Right lung (tissue), 2 donors: ENCODE measurements at regions not wholly inside any gene's neighbourhood (a gene's known extent, or its start where the extent isn't known, plus 50 kb on each side); places are given as distances from the start of the nearest gene placed in this dataset.

ENCODE experiments used
- DNase-seq, 2 donors: peaks; one replicate each; pipeline ENCODE4 v3.0.0-alpha.2; 2013

DNA sequence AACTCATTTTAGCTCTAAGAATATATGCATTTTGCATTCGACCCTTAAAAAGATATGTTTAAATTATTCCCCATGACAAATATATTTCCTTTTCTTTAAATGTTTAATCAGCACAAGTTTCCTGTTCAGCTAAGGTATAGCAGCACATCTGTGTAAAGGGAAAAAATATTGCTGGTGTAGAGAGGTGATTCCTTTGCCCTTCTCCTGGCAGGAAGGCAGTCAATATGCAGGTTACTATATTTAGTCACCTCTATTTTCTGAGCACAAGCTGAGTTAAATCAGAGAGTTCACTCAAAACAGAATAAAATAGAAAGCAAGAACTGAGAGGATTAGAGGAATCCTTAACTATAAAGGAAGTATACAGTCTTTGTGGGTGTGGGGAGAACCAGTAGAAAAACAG lies 274.4 kb upstream of the PCSK5 start:
- DNase-seq = no peak

GRCh38 chr9:75616841-75617566 lies 273.5 kb upstream of the PCSK5 start:
- DNase-seq = no peak

DNA sequence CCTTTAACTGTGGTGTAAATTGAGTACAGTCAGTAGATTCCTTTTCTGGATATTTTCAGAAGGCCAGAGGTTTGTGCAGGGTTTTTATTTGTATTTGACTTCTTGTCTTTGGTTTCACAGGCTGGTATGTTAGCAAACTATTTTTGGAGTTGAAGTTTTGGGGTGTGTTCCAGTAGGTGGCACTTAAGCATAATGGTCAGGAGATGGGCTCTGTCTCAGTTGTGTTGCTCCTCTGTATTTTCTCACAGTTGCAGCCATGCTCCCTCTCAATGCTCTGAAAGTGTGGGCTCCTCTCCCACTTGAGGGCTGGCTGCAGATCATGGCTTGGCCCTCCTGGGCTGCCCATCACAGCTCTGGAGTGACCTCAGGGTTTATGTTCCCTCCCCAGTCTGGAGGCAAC lies 267.0 kb upstream of the PCSK5 start:
- no peak for DNase-seq

GRCh38 chr9:75624998-75625397 lies 265.5 kb upstream of the PCSK5 start:
- DNase-seq = no peak

- DNase-seq = no peak
These were observed 263.6 kb upstream of the PCSK5 start for GRCh38 chr9:75626860-75627259.

DNA sequence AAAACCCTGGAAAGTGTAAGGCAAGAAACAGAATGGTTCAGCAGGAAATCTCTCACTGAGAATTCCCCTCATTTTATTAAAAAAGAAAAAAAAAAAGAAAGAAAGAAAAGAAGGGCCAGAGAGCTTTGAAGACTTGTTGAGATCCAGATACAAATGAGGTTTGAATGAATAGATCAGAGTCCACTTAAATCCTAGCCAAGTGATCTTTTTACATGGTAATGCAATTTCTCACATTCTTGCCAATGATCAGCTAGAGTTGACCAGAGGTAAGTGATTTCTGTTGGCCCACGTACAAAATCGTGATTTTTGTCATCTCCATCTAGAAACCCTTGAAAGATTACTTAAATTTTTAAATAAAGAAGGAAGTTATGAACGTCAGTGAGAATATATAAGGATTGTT lies 261.5 kb upstream of the PCSK5 start:
- no peak for DNase-seq

DNA sequence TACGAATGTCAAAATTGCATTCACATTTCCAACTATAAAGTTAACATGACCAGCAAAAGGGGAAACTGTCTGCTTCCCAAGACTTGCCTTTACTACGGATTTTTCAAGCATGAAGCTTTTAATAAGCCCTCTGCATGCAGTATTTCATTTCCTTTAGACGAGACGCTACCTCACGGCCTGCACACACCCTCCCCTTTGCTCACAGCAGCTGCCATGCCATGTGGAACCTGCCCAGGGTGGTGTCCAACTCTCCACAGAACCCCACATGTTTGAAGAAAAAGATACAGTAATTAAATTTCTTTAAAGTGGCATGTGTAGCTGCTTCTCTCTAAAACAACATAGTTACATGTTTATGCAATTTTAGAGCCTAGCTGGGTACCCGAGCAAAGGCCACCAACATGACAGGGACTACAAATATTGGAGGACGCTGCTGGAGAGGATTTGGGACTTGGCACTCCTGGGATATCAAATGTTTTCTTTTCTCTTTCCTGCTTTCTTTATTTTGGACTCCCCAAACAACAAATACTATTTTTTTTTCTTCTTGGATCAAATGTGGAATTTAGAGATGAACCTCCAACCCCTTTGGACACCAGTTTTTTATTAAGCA lies 256.9 kb upstream of the PCSK5 start:
- DNase-seq = no peak

- DNase-seq = no peak
These were observed 253.9 kb upstream of the PCSK5 start for GRCh38 chr9:75636427-75637045.

DNA sequence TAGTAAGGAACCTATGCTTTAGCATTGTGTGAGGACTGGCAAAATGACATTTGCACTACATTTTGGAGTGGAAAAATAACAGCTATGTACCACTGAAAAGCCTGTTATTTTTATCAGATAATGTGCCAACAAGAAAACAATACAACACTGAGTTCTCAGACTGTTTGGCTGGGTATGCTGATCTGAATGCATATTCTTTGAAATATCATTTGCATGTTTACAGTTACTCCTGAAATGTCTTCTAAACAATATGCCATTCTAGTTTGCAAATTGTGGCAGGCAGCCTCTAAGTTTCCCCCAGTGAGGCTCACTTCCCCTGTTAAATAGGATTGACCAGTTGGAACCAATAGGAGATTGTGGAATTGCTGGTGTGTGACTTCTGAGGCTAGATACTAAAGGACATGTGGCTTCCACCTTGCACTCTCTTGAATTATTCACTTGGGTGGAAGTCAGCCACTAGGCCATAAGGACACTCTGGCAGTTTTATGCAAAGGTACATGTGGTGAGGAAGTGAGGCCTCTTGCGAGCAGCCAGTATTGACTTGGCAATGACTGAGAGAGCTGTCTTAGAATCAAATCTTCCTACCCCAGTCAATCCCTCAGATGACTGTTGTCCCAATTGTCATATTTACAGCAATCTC lies 250.4 kb upstream of the PCSK5 start:
- DNase-seq = no peak

GRCh38 chr9:75642522-75642921 lies 248.0 kb upstream of the PCSK5 start:
- DNase-seq = no peak

DNA sequence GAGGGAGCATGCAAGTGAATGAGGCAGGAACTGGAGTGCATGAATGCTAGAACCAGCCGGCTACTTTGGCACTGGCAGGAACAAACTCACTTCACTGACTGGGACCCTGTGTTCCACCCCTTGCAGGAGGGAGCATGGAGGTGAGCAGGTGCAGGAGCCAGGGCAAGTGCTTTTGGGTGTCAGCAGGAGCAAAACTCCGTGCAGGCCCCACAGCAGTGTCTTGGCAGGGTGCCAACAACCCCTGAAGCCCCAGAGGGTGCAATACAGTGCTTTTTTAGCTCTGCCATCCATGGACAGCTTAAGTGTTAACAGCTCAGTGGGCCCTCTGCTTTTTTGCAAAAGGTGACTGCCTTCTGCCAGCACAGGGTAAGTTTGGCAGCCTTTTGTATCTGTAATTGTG lies 245.8 kb upstream of the PCSK5 start:
- no peak for DNase-seq

- DNase-seq = no peak
These were observed 242.4 kb upstream of the PCSK5 start for GRCh38 chr9:75648034-75648433.

DNA sequence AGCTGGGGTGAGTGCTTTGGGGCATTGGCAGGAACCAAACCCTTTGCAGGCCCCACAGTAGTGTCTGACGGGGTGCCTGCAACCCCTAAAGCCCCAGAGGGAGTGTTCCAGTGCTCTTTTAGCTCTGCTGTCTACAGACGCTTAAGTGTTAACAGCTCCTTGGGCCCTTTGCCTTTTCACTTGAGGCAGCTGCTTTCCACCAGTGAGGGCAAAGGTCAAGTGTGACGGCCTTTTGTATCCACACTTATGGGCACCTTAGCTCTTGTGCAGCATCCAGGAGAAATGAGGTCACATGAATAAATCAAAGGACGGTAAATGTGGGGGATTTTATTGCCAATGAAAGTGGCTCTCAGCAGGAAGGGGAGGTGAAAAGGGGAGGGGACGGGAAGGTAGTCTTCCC lies 241.4 kb upstream of the PCSK5 start:
- DNase-seq = no peak

GRCh38 chr9:75651709-75652108 lies 238.8 kb upstream of the PCSK5 start:
- DNase-seq = no peak

DNA sequence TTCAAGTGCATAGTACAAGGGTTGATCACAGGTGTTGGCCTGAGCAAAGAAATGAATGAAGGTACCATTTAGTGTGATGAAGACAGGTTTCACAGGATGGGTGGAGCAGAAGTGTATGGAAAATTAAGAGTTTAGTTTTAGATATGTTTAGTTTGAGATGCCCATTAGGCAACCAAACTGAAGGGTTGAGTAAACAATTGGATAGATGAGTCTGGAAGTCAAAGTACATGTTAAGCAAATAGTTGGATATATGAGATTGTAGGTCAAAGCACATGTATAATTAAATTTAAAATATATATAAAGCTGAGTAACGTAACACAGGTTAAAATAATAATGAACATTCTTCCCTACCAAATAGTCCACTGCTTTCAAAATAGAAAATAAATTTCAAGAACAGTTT lies 237.1 kb upstream of the PCSK5 start:
- DNase-seq = no peak

DNA sequence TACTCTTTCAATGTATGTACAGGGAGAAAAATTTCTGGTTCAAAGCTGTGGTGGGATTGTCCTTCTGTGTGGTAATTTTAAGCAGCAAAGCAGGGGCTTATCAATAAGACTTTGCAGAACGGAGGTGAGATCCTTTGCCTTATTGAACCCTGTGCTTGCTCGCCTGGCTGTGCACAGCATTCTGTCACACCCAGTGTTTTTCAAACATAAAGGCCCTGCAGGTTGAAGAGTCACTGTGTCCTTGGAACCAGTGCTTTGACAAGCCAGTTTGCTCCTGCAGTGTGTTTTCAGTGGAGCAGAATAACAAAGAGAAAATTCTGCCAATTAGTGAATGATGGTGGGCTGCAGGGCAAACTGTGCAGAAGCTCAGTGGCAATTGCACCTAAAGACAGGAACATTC lies 236.7 kb upstream of the PCSK5 start:
- DNase-seq = no peak

- no peak for DNase-seq
These were observed 233.5 kb upstream of the PCSK5 start for GRCh38 chr9:75657015-75657414.

- no peak for DNase-seq
These were observed 232.1 kb upstream of the PCSK5 start for GRCh38 chr9:75658301-75658905.

DNA sequence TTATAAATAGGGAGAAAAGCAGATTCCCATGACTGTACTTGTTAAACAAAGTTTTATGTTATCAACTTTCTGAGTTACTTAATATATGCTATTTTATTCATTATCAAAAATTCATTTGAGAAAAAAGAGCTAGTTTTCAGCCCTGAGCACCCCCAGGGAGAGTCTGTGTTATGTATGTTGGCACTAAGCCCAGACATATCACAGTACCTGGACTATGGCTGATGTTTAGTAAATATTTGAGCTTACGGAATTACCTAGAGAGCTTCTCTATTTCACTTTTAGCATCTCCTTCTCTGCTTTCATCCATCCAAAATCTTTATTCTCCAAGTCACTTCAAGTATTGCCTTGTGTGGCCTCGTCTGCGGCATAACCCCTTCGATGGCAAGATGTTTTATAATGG lies 225.9 kb upstream of the PCSK5 start:
- no peak for DNase-seq

DNA sequence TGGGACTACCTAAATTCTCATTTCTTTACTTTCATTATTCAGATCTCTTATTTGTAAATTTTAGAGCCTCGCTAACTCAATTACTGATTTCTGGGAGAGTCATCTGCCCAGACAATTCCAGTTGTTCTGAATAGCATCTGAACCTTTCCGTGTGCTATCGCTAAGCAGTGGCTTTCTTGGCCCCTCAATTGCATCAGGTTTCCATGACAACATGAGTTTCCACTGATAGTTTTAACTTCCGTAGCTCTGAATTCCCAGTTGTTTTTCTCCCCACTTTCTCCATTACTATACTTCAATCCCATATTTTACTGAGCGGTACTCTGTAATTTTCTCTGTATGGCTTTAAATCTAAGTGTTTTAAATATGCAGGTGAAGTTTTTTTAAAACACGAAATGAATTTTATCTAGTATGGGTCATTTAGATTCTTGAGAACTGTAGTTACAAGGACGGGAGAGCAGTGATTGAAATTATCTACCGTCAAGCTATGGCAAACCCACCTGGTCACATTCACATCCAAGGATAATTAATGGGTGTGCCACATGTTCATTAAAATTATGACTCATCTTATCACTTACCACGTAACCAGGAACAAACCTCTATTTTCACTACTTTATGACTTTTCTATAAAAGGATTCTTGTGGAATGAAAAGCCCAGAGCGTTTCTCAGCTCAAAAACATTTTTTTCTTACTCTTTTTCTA lies 223.5 kb upstream of the PCSK5 start:
- no peak for DNase-seq

- DNase-seq = no peak
These were observed 220.8 kb upstream of the PCSK5 start for GRCh38 chr9:75669721-75670120.

GRCh38 chr9:75671354-75671753 lies 219.1 kb upstream of the PCSK5 start:
- DNase-seq = no peak
